Activated CD4-positive, alpha-beta memory T cell treated with anti-CD3 and anti-CD28 coated beads, Interleukin-2, amount 10 ng/mL, durations not matched to agents 7 days and 5 days (primary cell): ENCODE measurements at regions not wholly inside any gene's neighbourhood (a gene's known extent, or its start where the extent isn't known, plus 50 kb on each side); places are given as distances from the start of the nearest gene placed in this dataset.

Source experiments
- CTCF ChIA-PET: fragments of 350-600 bp; sonication (Branson Sonifier 250); formaldehyde crosslinking; loops from one replicate; lab custom pipeline; 2021; ENCODE audit warnings: antibody characterized with exemption, inconsistent platforms; lab: Charles Lee
- POLR2A ChIA-PET: fragments of 350-600 bp; sonication (Branson Sonifier 250); formaldehyde crosslinking; loops from one replicate; lab custom pipeline; 2021; ENCODE audit warnings: antibody characterized with exemption; lab: Charles Lee
- DNase-seq: peaks from one replicate; pipeline ENCODE4 v3.0.0-alpha.2; 2020
- H3K27ac Mint-ChIP-seq: one replicate; pipeline ENCODE4 v1.8.0; 2021; ENCODE audit warnings: mild to moderate bottlenecking, mixed read lengths
- H3K27me3 Mint-ChIP-seq: one replicate; pipeline ENCODE4 v1.8.0; 2021; ENCODE audit warnings: mixed read lengths
- H3K36me3 Mint-ChIP-seq: one replicate; pipeline ENCODE4 v1.8.0; 2021; ENCODE audit warnings: low read depth, mixed read lengths
- H3K4me1 Mint-ChIP-seq: one replicate; pipeline ENCODE4 v1.8.0; 2021; ENCODE audit warnings: mixed read lengths
- H3K4me3 Mint-ChIP-seq: one replicate; pipeline ENCODE4 v1.8.0; 2021; ENCODE audit warnings: mild to moderate bottlenecking, mixed read lengths
- H3K9me3 Mint-ChIP-seq: one replicate; pipeline ENCODE4 v1.8.0; 2021; ENCODE audit warnings: mixed read lengths

DNA sequence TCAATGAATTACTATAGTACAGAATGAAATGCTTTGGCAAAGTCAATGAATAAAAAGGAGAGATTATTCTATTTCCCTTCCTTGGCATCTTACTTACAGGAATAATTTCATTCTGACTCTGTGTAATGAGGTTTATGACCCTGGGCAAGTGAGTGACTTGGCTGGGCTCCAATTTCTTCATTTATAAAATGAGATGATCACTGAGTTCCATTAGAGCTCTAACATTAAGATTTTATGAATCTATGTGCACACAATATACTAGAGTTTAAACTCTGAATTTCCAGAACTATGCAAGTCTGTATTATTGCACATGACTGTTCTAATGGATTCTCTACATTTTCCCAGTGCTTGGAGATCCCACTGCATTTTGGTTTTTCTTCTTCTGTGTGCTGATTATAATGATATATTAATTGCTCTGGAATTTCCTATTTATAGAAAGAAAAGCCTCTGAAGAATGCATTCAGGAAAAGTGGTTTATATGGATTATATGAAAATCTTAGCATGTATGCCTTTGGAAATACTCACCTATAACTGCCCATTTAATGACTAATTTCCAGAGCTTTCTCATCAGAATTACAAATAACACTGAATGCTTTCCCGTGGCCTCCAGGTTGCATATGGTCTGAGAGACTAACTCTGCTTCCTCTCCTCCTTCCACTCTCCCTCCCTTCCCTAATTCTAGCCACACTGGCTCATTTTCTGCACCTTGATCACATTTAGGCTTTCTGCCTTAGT is 97.4 kb upstream of the CHRM3 start:
- Mint-ChIP-seq H3K27ac (no peak overlapping the region), H3K9me3 (no peaks in the 10 kb centered on the region), H3K27me3 (no peaks in the 10 kb centered on the region), H3K4me3 (no peak overlapping the region), H3K36me3 (no peaks in the 10 kb centered on the region), H3K4me1 (no peaks in the 10 kb centered on the region)
- no peak for DNase-seq
- ChIA-PET POLR2A (no interaction called here), CTCF (no interaction called here)

DNA sequence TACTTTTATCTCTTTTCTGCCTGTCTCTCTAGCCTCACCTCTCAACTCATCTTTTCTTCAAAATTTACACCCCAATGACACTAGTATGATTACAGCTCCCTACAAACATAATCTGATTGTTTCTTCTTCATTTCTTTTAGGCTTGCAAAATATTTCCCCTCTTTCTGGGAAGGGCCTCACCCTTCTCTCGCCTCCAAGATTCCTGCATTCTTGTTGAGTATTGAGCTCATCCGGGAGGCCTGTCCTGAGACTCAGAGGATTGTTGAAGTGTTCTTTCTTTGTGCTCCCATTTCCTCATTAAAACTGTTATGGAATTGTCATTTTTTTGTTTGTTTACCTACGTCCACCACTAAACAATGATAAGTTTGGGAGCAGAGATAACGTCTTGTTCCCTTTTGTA is 99.1 kb upstream of the CHRM3 start:
- Mint-ChIP-seq H3K9me3 (no peaks in the 10 kb centered on the region), H3K27me3 (no peaks in the 10 kb centered on the region), H3K27ac (no peak overlapping the region), H3K4me3 (no peak overlapping the region), H3K36me3 (no peaks in the 10 kb centered on the region), H3K4me1 (no peaks in the 10 kb centered on the region)
- CTCF ChIA-PET: no interaction called here
- POLR2A ChIA-PET: no interaction called here
- DNase-seq: no peak

DNA sequence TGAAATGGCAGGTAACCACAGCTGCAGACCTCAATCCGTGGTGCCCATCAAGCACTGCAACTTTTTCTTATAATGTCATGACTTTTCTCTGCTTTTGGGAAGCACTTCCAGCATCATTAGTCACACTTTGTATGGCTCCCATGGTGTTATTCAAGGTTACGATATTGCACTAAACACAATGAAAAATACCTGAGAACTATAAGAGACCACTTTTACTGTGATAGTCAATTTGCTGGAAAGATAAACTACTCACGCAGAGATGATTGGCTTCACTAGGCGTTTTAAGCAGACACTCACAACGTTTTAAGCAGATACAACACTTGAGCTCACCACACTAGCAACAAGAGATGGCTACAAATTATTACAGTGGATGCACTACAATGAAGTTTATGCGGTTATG is 103.2 kb upstream of the CHRM3 start:
- H3K27ac Mint-ChIP-seq: no peak overlapping the region
- H3K4me1 Mint-ChIP-seq: no peaks in the 10 kb centered on the region
- H3K9me3 Mint-ChIP-seq: no peaks in the 10 kb centered on the region
- ChIA-PET POLR2A (no interaction called here), CTCF (no interaction called here)
- H3K36me3 Mint-ChIP-seq: no peaks in the 10 kb centered on the region
- no peak for DNase-seq
- H3K4me3 Mint-ChIP-seq: no peak overlapping the region
- H3K27me3 Mint-ChIP-seq: no peaks in the 10 kb centered on the region

DNA sequence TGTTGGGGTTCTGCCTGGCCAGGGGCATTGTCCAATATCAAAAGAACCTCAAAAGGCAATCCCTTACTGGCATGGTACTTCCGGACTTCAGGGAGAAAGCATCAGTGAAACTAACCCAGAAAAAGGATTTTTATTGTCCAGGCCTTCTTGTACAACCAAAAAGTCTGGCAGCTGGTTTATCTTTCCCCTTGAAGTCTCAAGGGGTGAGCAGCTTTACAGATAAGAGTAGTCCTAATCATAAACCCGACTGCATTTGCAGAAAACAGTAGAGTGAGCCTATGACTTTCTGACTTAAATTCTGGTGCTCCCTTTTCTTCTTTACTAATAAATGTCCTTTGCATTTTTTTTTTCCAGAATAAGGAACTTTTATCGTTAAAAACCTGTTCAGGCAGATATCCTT is 104.0 kb upstream of the CHRM3 start:
- Mint-ChIP-seq H3K4me3 (no peak overlapping the region), H3K27me3 (no peaks in the 10 kb centered on the region), H3K27ac (no peak overlapping the region), H3K9me3 (no peaks in the 10 kb centered on the region), H3K36me3 (no peaks in the 10 kb centered on the region), H3K4me1 (no peaks in the 10 kb centered on the region)
- POLR2A ChIA-PET: no interaction called here
- DNase-seq: no peak
- CTCF ChIA-PET: no interaction called here

DNA sequence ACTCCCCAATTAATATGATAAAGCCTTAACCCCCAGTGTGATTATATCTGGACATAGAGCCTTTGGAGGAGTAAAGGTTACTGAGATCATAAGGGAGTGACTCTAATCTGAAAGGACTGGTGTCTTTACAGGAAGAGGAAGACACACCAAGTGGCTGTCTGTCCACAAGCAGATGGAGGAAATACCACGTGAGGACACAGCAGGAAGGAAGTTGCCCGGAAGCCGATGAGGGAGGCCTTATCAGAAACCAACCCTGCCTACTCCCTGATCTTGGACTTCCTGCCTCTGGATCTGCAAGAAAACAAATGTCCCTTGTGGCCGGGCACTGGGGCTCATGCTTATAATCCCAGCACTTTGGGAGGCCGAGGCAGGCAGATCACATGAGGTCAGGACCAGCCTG is 110.3 kb upstream of the CHRM3 start:
- Mint-ChIP-seq H3K27me3 (no peaks in the 10 kb centered on the region), H3K9me3 (no peaks in the 10 kb centered on the region), H3K4me3 (no peak overlapping the region), H3K4me1 (no peaks in the 10 kb centered on the region), H3K27ac (no peak overlapping the region), H3K36me3 (no peaks in the 10 kb centered on the region)
- DNase-seq: no peak
- POLR2A ChIA-PET: no interaction called here
- CTCF ChIA-PET: no interaction called here

DNA sequence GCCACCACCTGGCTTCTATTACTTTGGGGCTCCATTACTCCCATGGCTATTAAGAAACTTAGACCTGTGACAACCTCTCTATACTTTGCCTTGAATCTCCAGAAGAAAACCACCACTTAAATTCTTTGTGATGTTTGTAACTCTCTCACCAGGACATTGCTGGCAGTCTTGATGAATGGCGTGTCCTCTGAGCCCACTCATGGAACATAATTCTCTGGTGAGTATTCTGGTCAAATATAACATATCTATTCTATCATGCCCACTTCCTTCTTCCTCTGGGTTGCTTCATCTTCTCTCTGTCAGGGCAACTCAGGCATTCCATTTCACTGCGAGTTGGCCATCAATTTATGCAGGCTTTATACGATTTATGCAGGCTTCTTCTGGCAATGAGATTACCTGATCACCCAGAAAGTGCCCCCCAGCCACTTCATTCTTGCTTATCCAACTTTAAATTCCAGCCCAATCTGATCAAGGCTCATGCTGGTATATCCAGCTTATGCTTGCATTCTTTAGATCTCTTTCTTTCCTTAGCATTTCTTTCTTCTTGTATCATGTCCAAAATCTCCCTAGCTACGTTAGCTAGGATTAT is 112.0 kb upstream of the CHRM3 start:
- H3K4me3 Mint-ChIP-seq: no peak overlapping the region

DNA sequence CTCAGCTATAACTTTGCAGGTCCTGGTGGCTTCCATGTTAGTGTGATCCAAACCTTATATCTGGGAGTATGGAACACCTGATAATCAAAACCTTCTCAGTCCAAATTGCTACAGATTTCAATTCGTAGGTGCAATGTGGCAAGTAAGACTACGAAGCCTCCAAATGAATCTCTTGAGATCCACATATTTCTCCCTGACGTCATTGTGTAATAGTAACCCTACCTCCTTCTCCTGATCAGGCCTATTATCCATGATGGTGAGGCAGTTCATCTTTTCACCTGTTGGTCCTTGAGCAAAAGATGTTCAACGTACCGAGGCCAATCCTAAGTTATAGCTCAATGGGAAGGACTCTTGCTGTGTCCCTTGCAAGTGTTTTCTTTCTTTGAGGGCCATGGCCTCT is 115.9 kb upstream of the CHRM3 start:
- CTCF ChIA-PET: no interaction called here
- POLR2A ChIA-PET: no interaction called here
- H3K4me3 Mint-ChIP-seq: no peak overlapping the region
- no peaks in the 10 kb centered on the region for H3K36me3 Mint-ChIP-seq
- no peaks in the 10 kb centered on the region for H3K9me3 Mint-ChIP-seq
- no peak for DNase-seq
- no peak overlapping the region for H3K27ac Mint-ChIP-seq
- no peaks in the 10 kb centered on the region for H3K4me1 Mint-ChIP-seq
- H3K27me3 Mint-ChIP-seq: no peaks in the 10 kb centered on the region

More for the DNA sequence above, 112.0 kb upstream of the CHRM3 start:
- Mint-ChIP-seq H3K36me3 (no peaks in the 10 kb centered on the region), H3K27ac (no peak overlapping the region), H3K4me1 (no peaks in the 10 kb centered on the region), H3K9me3 (no peaks in the 10 kb centered on the region), H3K27me3 (no peaks in the 10 kb centered on the region)
- ChIA-PET CTCF (no interaction called here), POLR2A (no interaction called here)
- no peak for DNase-seq

DNA sequence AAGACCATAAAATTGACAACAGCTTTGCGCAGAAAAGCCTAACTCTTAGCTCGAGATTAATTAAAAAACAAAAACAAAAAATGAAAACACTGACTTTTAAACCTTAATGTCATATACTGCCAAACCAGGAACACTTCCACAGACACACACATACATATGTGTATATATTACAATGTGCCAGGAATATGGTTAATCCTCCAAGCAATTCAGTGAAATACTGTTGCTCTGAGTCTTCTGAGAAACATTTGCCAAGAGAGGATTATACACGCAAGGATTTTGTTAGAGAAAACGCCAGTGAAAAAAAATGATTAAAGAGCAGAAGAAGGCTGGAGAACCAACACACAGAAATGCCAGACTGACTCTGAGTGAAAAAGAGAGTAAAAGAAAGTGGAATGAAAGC is 116.7 kb upstream of the CHRM3 start:
- no peaks in the 10 kb centered on the region for H3K36me3 Mint-ChIP-seq
- H3K4me1 Mint-ChIP-seq: no peaks in the 10 kb centered on the region
- no peaks in the 10 kb centered on the region for H3K27me3 Mint-ChIP-seq
- H3K27ac Mint-ChIP-seq: no peak overlapping the region
- CTCF ChIA-PET: no interaction called here
- H3K4me3 Mint-ChIP-seq: no peak overlapping the region
- no peak for DNase-seq
- POLR2A ChIA-PET: no interaction called here
- no peaks in the 10 kb centered on the region for H3K9me3 Mint-ChIP-seq

DNA sequence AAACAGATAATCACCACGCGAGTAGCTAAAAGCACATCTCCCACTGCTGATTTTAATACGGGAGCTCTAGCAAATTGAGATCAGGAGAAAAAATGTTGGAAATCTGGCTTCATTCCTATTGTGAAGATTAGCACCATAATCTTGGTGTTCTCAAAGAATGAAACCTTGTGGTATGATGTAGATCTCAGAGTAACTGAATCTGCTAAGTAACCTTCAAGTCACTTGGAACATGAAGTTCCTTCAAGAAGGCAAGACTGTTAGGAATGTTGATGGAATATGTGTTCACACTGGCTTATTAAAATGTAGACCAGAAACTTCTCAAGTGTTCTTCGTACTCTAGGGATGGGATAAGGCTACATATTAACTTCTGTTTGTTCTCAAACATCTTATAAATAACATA is 117.4 kb upstream of the CHRM3 start:
- Mint-ChIP-seq H3K27ac (no peak overlapping the region), H3K4me1 (no peaks in the 10 kb centered on the region), H3K36me3 (no peaks in the 10 kb centered on the region), H3K27me3 (no peaks in the 10 kb centered on the region), H3K4me3 (no peak overlapping the region), H3K9me3 (no peaks in the 10 kb centered on the region)
- ChIA-PET CTCF (no interaction called here), POLR2A (no interaction called here)
- no peak for DNase-seq

DNA sequence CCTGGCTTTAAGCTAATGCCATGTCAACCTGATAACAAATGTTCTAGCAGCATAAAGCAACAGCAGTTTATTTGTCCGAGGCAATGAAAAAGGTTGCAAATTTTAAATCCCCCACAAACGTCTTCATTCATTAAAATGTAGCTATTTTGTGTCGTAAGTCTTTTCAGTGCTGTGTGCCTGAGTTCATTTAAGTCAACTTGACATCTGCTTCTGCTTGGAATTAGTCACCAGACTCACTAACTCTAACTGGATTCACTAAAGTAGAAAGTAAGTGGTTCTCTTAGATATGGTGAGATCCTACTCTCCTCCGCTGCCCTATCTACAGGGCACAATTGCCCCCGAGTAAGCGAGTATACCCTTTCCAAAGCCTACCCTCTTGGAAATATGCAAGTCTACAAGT is 118.4 kb upstream of the CHRM3 start:
- H3K4me1 Mint-ChIP-seq: no peaks in the 10 kb centered on the region
- DNase-seq: no peak
- no peaks in the 10 kb centered on the region for H3K36me3 Mint-ChIP-seq
- CTCF ChIA-PET: no interaction called here
- no peaks in the 10 kb centered on the region for H3K27me3 Mint-ChIP-seq
- POLR2A ChIA-PET: no interaction called here
- H3K9me3 Mint-ChIP-seq: no peaks in the 10 kb centered on the region
- H3K4me3 Mint-ChIP-seq: no peak overlapping the region
- no peak overlapping the region for H3K27ac Mint-ChIP-seq

DNA sequence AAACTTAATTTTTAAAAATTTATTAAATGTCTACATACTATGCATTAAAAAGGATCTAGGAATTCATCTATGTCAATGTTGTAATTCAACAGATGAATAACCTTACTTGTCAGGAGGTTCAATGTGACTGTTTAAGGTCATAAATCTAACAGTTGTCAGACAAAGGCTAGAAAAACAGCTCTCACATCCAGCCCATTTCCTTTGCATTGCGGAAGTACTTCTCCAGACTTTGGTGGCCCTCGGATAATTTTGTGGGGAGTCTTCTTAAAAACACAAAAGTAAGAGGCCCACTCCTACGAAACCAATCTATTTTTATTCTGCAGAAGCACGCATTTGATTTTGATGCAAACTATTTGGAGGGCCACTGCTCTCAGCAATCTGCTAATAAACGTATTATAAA is 122.6 kb upstream of the CHRM3 start:
- Mint-ChIP-seq H3K4me3 (no peak overlapping the region), H3K4me1 (no peaks in the 10 kb centered on the region), H3K36me3 (no peaks in the 10 kb centered on the region), H3K27ac (no peak overlapping the region), H3K9me3 (peaks cover 2% of the 10 kb centered on the region), H3K27me3 (no peaks in the 10 kb centered on the region)
- ChIA-PET CTCF (no interaction called here), POLR2A (no interaction called here)
- no peak for DNase-seq

DNA sequence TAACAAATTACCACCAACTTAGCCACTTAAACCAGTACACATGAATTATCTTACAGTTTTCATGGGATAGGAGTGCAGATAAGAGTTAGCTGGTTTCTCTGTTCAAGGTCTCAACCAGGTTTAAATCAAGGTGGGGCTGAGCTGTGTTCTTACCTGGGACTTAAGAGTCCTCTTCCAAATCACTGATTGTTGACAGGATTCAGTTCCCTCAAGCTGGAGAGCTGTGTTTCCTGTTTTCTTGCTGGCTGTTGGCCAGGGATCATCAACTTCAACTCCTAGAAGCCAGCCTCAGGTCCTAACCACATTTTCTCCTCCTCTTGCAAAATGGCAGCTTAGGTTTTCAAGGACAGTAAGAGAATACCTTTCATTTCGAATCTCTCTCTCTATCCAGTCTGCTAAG is 123.8 kb upstream of the CHRM3 start:
- no peaks in the 10 kb centered on the region for H3K27me3 Mint-ChIP-seq
- H3K36me3 Mint-ChIP-seq: no peaks in the 10 kb centered on the region
- DNase-seq: no peak
- peaks cover 2% of the 10 kb centered on the region for H3K9me3 Mint-ChIP-seq
- ChIA-PET POLR2A (no interaction called here), CTCF (no interaction called here)
- no peak overlapping the region for H3K27ac Mint-ChIP-seq
- H3K4me3 Mint-ChIP-seq: no peak overlapping the region
- H3K4me1 Mint-ChIP-seq: no peaks in the 10 kb centered on the region

DNA sequence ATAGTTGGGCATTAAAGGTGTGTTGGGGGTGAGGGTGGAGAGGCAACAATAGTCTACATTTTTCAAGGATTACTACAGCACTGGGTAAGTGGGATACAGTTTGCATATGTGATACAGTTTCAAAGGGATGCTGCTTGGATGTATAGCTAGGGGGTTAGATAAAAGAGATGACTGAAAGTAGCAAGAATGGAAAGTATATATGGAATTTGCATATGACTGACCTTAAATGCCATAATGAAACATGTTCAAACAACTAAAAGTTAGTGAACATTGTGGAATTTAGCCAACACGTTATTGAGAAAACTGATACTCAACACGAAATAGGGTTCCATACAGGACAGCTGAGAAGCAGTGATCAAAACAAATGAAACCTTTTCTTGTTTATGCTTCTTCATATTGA is 124.8 kb upstream of the CHRM3 start:
- H3K4me1 Mint-ChIP-seq: no peaks in the 10 kb centered on the region
- DNase-seq: no peak
- H3K9me3 Mint-ChIP-seq: peaks cover 2% of the 10 kb centered on the region
- ChIA-PET CTCF (no interaction called here), POLR2A (no interaction called here)
- no peak overlapping the region for H3K27ac Mint-ChIP-seq
- no peaks in the 10 kb centered on the region for H3K27me3 Mint-ChIP-seq
- H3K4me3 Mint-ChIP-seq: no peak overlapping the region
- H3K36me3 Mint-ChIP-seq: no peaks in the 10 kb centered on the region

DNA sequence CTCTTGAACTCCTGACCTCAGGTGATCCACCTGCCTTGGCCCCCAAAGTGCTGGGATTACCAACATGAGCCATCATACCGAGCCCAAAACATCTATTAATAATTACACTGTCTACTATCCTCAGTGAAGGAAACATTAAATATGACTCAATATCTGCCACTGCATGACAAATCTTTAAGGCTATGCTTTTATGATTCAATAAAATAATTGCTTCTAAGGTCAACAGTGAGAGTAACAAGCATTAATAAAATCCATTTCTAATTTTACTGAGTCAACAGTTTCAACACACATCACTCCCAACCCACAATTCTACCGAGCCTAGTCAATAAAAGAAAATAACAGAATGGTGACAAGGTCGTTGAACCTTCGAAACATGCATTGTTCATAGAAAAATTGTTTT is 125.5 kb upstream of the CHRM3 start:
- Mint-ChIP-seq H3K36me3 (no peaks in the 10 kb centered on the region), H3K27me3 (no peaks in the 10 kb centered on the region), H3K27ac (no peak overlapping the region), H3K9me3 (peaks cover 5% of the 10 kb centered on the region), H3K4me1 (no peaks in the 10 kb centered on the region), H3K4me3 (no peak overlapping the region)
- no peak for DNase-seq
- CTCF ChIA-PET: no interaction called here
- POLR2A ChIA-PET: no interaction called here
